NT2/D1 (cell line): ENCODE measurements at regions not wholly inside any gene's neighbourhood (a gene's known extent, or its start where the extent isn't known, plus 50 kb on each side); places are given as distances from the start of the nearest gene placed in this dataset.

Source experiments
- SUZ12 ChIP-seq: IDR thresholded peaks from 2 replicates; pipeline ENCODE4 v1.6.1; 2011; ENCODE audit not compliant: insufficient read length, insufficient read depth; ENCODE audit errors: extremely low read depth
- YY1 ChIP-seq: IDR thresholded peaks from 2 replicates; pipeline ENCODE4 v1.6.1; 2011; ENCODE audit not compliant: insufficient read length, insufficient read depth
- ZNF274 ChIP-seq: IDR thresholded peaks from 2 replicates; pipeline ENCODE4 v1.6.1; 2011; ENCODE audit warnings: mild to moderate bottlenecking, low read depth, low read length

GRCh38 chr12:116675339-116676107 is 62.3 kb downstream of the SPRING1 start:
- TF ChIP-seq SUZ12 (no peak), YY1 (no peak), ZNF274 (no peak)
